SKM-1 treated with dmso at 0.1 percent for 144 hours (cell line): ENCODE measurements at regions not wholly inside any gene's neighbourhood (a gene's known extent, or its start where the extent isn't known, plus 50 kb on each side); places are given as distances from the start of the nearest gene placed in this dataset.

ENCODE experiments used
- DNase-seq: peaks from one replicate; lab custom pipeline; 2025; ENCODE audit not compliant: unreplicated experiment; lab: John Stamatoyannopoulos, UW

DNA sequence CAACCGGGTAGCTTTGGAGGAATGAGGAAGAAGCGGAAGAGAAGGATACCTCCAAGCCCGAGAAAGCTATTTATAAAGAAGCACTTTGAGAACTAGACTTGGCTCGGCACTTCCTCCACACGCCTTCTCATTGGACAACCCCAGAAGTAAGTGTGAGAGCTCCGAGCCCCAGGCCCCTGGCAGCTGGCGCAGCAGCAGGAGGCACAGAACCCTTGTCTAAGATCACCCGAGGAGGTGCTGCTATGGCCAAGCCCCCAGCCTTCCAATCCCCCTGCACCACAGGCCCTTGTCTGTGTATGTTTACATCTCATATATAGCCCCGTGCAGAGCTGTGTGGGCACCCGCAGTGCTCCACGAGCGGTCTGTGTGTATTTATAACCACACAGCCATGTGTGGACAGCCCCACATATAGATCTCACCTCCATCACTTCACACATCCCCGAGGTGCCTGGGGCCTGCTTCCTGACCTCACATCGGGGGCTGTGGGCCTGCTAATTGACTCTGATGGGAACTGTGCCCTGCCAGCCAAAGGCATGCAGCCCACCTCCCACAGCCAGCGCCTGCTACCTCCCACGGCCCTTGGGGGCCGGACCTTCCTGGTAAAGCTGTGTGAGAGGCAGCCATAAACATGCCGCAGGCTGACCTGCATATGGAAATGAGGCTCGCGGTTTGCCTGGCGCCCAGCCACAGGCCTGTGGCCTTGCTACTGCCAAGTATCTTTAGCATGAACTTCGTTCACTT is 96.1 kb downstream of the C17orf67 start:
- DNase-seq, result no peak

DNA sequence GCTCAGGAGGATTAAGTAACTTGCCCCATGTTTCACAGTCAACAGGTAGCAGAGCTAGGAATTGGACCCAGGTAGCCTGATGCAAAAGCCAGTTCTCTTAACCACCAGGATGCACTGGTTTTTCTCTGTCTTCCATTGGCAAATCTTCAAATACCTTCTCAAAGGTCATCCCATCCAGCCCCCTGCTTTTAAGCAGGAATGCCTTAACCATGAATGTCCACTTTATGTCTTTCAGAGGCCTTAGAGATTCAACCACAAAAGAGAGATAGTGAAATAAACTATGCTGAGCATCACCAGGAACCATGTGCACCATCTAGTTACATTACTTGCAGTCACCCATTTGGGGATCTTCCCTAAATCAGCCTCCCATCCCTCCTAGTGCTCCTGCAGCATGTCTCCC is 94.3 kb downstream of the C17orf67 start:
- no peak for DNase-seq

DNA sequence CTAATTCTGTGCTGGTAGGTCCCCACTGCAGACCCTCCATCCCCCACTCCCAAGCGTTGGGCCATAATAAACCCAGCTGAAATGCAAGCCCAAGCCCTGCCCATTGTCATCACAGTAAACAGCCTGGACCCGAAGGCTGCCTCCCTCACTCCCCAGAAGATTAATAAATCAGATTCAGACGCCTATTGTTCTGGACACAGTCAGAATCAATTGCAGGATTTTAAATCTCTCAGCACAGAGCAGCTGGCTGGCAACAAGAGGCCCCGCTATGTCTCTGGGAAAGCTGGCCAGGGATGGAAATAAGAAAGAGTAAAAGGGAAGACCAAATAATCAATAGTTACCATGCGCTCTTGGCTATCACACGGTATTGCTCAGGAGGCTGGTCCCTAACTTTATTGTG is 93.9 kb downstream of the C17orf67 start:
- DNase-seq, result no peak

DNA sequence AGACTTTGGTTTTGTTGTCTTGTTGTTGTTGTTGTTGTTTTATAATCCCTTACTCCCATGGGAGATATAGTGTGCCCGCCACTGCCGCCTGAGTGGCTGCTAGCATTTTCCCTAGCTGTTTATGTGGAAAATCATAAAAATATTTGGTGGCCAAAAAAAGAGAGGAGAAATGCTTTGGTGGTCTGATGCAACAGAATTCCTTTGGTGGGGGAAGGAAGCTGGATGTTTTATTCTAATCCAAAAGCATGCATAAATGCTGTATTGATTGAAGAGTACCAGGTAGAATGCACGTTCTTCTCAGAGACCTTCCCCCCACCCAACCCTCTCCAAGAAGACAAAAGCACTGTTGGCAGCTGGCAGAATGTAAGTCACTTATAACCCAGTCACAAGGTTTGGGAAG is 93.2 kb downstream of the C17orf67 start:
- DNase-seq, result no peak
